ENCODE measurements at regions not wholly inside any gene's neighbourhood (a gene's known extent, or its start where the extent isn't known, plus 50 kb on each side); places are given as distances from the start of the nearest gene placed in this dataset.
"Not testable (repeated sequence)": the region's sequence is repeated elsewhere in the genome, so short reads cannot be mapped to it uniquely, and the experiment has no call there.

GRCh38 chr9:102185371-102185770 is 446.9 kb upstream of the GRIN3A start:
- Histone ChIP-seq H3K4me1 (ENCODE audit: control insufficient read depth, insufficient read depth, low read length) (no peaks in the 10 kb centered on the region), H3K27ac (ENCODE audit: low read length) (no peak overlapping the region), H3K4me3 (ENCODE audit: low read depth in 2 of 2, low read length in 2 of 2) (no peak overlapping the region), H3K36me3 (ENCODE audit: control insufficient read depth, insufficient read depth, low read length) (no peaks in the 10 kb centered on the region), H3K27me3 (ENCODE audit: control insufficient read depth, insufficient read depth, low read length) (no peaks in the 10 kb centered on the region), H3K9me3 (ENCODE audit: control insufficient read depth, insufficient read depth, low read depth, low read length) (no peaks in the 10 kb centered on the region)
- DNase-seq (ENCODE audit: low read depth, low spot score) (no peak), ATAC-seq (no peak)
- no peak for TF ChIP-seq CTCF (IDR thresholded peaks at IDR 0.05)
- no peak for TF ChIP-seq SIN3A (IDR thresholded peaks at IDR 0.05; ENCODE audit: borderline replicate concordance, insufficient read depth, low read depth, low read length)
- TF ChIP-seq POLR2AphosphoS5 (IDR thresholded peaks at IDR 0.05; ENCODE audit: low read depth, low read length): no peak
- TF ChIP-seq REST (IDR thresholded peaks at IDR 0.05; ENCODE audit: insufficient read depth in 1 of 2, low read depth in 2 of 2, low read length in 1 of 2): no peak
- no peak for TF ChIP-seq TCF7L2 (IDR thresholded peaks at IDR 0.05; ENCODE audit: low read depth, low read length)
- intact Hi-C loops (cut with micrococcal nuclease; ENCODE audit: unreplicated experiment) (no loop called here), in situ Hi-C loops (cut with HindIII; ENCODE audit: low pct_unique_long_range_greater_than_20kb, low sequenced_read_pairs) (no loop called here)
- ChIA-PET POLR2A (no interaction called here), CTCF (no interaction called here)
- no TSS peak for BruUV-seq (replicated peaks)

- Histone ChIP-seq H3K9me3 (ENCODE audit: control insufficient read depth, insufficient read depth, low read depth, low read length) (no peaks in the 10 kb centered on the region), H3K27ac (ENCODE audit: low read length) (no peak overlapping the region), H3K27me3 (ENCODE audit: control insufficient read depth, insufficient read depth, low read length) (no peaks in the 10 kb centered on the region), H3K4me1 (ENCODE audit: control insufficient read depth, insufficient read depth, low read length) (no peaks in the 10 kb centered on the region), H3K36me3 (ENCODE audit: control insufficient read depth, insufficient read depth, low read length) (no peaks in the 10 kb centered on the region), H3K4me3 (ENCODE audit: low read depth in 2 of 2, low read length in 2 of 2) (no peak overlapping the region)
- DNase-seq (ENCODE audit: low read depth, low spot score) (no peak), ATAC-seq (no peak)
- POLR2A ChIA-PET: no interaction called here
- intact Hi-C loops (cut with micrococcal nuclease; ENCODE audit: unreplicated experiment): no loop called here
- in situ Hi-C loops (cut with HindIII; ENCODE audit: low pct_unique_long_range_greater_than_20kb, low sequenced_read_pairs): no loop called here
- BruUV-seq (replicated peaks): no TSS peak
- CTCF ChIA-PET: no interaction called here
- no peak for TF ChIP-seq REST (IDR thresholded peaks at IDR 0.05; ENCODE audit: insufficient read depth in 1 of 2, low read depth in 2 of 2, low read length in 1 of 2)
- TF ChIP-seq TCF7L2 (IDR thresholded peaks at IDR 0.05; ENCODE audit: low read depth, low read length): no peak
- TF ChIP-seq CTCF (IDR thresholded peaks at IDR 0.05): no peak
- no peak for TF ChIP-seq SIN3A (IDR thresholded peaks at IDR 0.05; ENCODE audit: borderline replicate concordance, insufficient read depth, low read depth, low read length)
- no peak for TF ChIP-seq POLR2AphosphoS5 (IDR thresholded peaks at IDR 0.05; ENCODE audit: low read depth, low read length)
Observed at GRCh38 chr9:102178811-102179210, 440.4 kb upstream of the GRIN3A start.

- CTCF ChIA-PET: not testable (repeated sequence)
Observed at GRCh38 chr9:102174202-102174601, 435.8 kb upstream of the GRIN3A start.

More at GRCh38 chr9:102174202-102174601, 435.8 kb upstream of the GRIN3A start:
- H3K4me1 ChIP-seq (ENCODE audit: control insufficient read depth, insufficient read depth, low read length); in situ Hi-C loops (cut with HindIII; ENCODE audit: low pct_unique_long_range_greater_than_20kb, low sequenced_read_pairs); DNase-seq (ENCODE audit: low read depth, low spot score); ATAC-seq; intact Hi-C loops (cut with micrococcal nuclease; ENCODE audit: unreplicated experiment); H3K27me3 ChIP-seq (ENCODE audit: control insufficient read depth, insufficient read depth, low read length); H3K9me3 ChIP-seq (ENCODE audit: control insufficient read depth, insufficient read depth, low read depth, low read length); H3K4me3 ChIP-seq (ENCODE audit: low read depth in 2 of 2, low read length in 2 of 2); BruUV-seq (replicated peaks); H3K27ac ChIP-seq (ENCODE audit: low read length); H3K36me3 ChIP-seq (ENCODE audit: control insufficient read depth, insufficient read depth, low read length); POLR2A ChIA-PET: not testable (repeated sequence)
